ENCODE measurements at regions not wholly inside any gene's neighbourhood (a gene's known extent, or its start where the extent isn't known, plus 50 kb on each side); places are given as distances from the start of the nearest gene placed in this dataset.
A peak's percentile ranks its signal among the peaks of the same experiment; 100 is the strongest.

DNA sequence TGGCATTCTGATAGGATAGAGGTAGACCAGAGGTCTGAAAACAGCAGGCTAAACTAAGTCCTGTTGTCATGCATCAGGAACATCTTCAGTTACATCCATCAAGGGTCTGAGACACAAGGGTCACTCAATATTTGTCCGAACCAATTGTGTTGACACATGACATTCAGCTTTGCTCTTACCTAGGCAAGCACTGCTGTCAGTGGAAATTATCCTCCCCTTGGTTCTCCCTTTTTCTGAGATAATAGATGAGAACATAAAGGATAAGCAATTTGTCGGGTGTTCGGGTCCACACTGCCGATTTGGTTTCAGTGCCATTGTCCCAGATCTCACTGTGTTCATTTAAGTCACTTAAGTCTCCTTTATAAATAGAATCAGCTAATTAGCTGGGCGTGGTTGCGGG lies 148.3 kb upstream of the MSX2 start:
- intact Hi-C loops (cut with DNase I; ENCODE audit: low total_unique reads), result no loop called here
- Histone ChIP-seq H3K9me3 (no peaks in the 10 kb centered on the region), H3K27ac (no peak overlapping the region), H3K4me1 (peaks cover 0 to 22% (median 0%) of the 10 kb centered on the region in 6 donors), H3K36me3 (no peaks in the 10 kb centered on the region), H3K27me3 (replicated peaks in 1 of 7) (peaks cover 0 to 8% (median 0%) of the 10 kb centered on the region in 7 donors), H3K4me3 (no peak overlapping the region)
- 90 to 97% (median 93%) methylated on average over 6 of the region's 6 CpGs for WGBS, 5 donors
- TF ChIP-seq CTCF (IDR thresholded peaks at IDR 0.05 in 8 of 11, conservative IDR thresholded peaks at IDR 0.05 in 3 of 11) (no peak), POLR2AphosphoS5 (IDR thresholded peaks at IDR 0.05) (no peak), POLR2A (IDR thresholded peaks at IDR 0.05) (no peak)
- no peak for DNase-seq

DNA sequence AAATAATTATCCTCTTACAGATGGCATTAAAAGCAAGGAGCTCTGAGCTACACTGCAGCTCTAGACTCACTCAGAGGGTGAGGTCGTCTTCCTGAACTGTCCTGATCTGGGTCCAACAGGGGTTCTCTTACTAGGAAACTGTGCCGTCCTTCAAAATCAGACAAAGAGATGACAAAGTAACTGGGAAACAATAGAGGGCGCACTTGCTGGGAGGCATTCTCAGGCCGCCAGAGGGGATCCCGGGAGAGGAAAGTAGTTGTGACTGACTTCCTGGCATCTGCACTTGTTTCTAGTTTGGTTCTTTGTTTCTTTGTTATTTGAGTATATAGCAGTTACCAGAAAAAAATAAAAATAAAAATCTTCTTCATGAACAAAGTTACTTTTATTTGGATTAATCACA lies 142.9 kb upstream of the MSX2 start:
- H3K4me3 ChIP-seq, result no peak overlapping the region
- H3K36me3 ChIP-seq, result no peaks in the 10 kb centered on the region
- H3K27me3 ChIP-seq (replicated peaks in 1 of 7), result peaks cover 0 to 13% (median 0%) of the 10 kb centered on the region in 7 donors
- intact Hi-C loops (cut with DNase I; ENCODE audit: low total_unique reads), result no loop called here
- no peak overlapping the region for H3K27ac ChIP-seq
- WGBS, 5 donors, result 5 to 10% (median 7%) methylated on average over 5 of the region's 5 CpGs
- peaks cover 0 to 13% (median 5%) of the 10 kb centered on the region in 8 donors for H3K9me3 ChIP-seq
- TF ChIP-seq POLR2AphosphoS5 (IDR thresholded peaks at IDR 0.05) (no peak), CTCF (IDR thresholded peaks at IDR 0.05 in 8 of 11, conservative IDR thresholded peaks at IDR 0.05 in 3 of 11) (peak in 2 of 11 experiments; percentile 6 to 20), POLR2A (IDR thresholded peaks at IDR 0.05) (no peak)
- no peak for DNase-seq
- no peaks in the 10 kb centered on the region for H3K4me1 ChIP-seq

- H3K36me3 ChIP-seq, result no peaks in the 10 kb centered on the region
- H3K27me3 ChIP-seq (replicated peaks in 1 of 7), result peaks cover 0 to 11% (median 0%) of the 10 kb centered on the region in 7 donors
- peaks cover 0 to 17% (median 5%) of the 10 kb centered on the region in 8 donors for H3K9me3 ChIP-seq
- no peak for TF ChIP-seq CTCF (IDR thresholded peaks at IDR 0.05 in 8 of 11, conservative IDR thresholded peaks at IDR 0.05 in 3 of 11)
- no peak for TF ChIP-seq POLR2A (IDR thresholded peaks at IDR 0.05)
- TF ChIP-seq POLR2AphosphoS5 (IDR thresholded peaks at IDR 0.05), result no peak
- H3K4me1 ChIP-seq, result no peaks in the 10 kb centered on the region
- intact Hi-C loops (cut with DNase I; ENCODE audit: low total_unique reads), result no loop called here
- no peak overlapping the region for H3K4me3 ChIP-seq
- DNase-seq, result no peak
- H3K27ac ChIP-seq, result no peak overlapping the region
- 65 to 72% (median 69%) methylated on average over 4 of the region's 4 CpGs for WGBS, 5 donors
Observed at GRCh38 chr5:174581894-174582293, 142.5 kb upstream of the MSX2 start.

GRCh38 chr5:174583071-174583470 lies 141.3 kb upstream of the MSX2 start:
- TF ChIP-seq CTCF (IDR thresholded peaks at IDR 0.05 in 8 of 11, conservative IDR thresholded peaks at IDR 0.05 in 3 of 11), result no peak
- TF ChIP-seq POLR2AphosphoS5 (IDR thresholded peaks at IDR 0.05), result no peak
- no peak for TF ChIP-seq POLR2A (IDR thresholded peaks at IDR 0.05)
- Histone ChIP-seq H3K9me3 (peaks cover 0 to 22% (median 5%) of the 10 kb centered on the region in 8 donors), H3K4me3 (no peak overlapping the region), H3K27ac (no peak overlapping the region), H3K4me1 (no peaks in the 10 kb centered on the region), H3K36me3 (no peaks in the 10 kb centered on the region), H3K27me3 (replicated peaks in 1 of 7) (peaks cover 0 to 8% (median 0%) of the 10 kb centered on the region in 7 donors)
- 91 to 96% (median 93%) methylated on average over 4 of the region's 4 CpGs for WGBS, 5 donors
- DNase-seq, result no peak
- intact Hi-C loops (cut with DNase I; ENCODE audit: low total_unique reads), result no loop called here
